Activated CD8-positive, alpha-beta memory T cell treated with anti-CD3 and anti-CD28 coated beads, Interleukin-2, amount 50 U/mL, for 1 hour (primary cell): ENCODE measurements at regions not wholly inside any gene's neighbourhood (a gene's known extent, or its start where the extent isn't known, plus 50 kb on each side); places are given as distances from the start of the nearest gene placed in this dataset.

Experiments
- DNase-seq: peaks from one replicate; pipeline ENCODE4 v3.0.0-alpha.2; 2020; ENCODE audit errors: extremely low read depth

DNA sequence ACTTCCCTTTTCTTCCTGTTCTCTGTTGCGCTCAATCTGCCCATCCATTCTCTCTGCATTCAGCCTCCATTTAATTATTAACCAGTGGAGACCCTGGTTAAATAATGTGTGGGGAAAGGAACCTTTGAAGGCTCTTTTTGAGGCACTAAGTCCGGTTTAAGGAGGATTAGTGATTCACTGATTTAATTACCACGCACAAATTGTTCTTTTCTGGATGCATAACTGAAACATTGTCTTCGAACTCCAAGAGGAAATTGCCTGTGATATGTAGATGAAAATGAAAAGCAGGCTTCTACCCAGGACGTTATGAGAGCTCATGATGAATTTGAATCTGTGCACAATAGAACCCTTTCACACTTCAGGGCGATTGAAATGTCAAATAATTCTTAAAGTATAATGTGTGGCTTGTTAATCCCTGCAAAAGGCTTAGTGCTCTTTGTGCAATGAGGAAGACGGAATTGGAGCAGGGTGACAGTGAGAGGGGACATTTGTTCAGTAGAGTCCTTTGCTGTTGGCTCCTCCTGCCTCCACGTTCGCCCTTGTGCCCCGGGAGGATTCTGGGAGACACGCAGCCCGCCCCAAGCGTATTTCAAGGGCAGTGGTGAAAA lies 51.1 kb upstream of the ZNF236 start:
- DNase-seq: no peak

- no peak for DNase-seq
Measured at GRCh38 chr18:76767954-76768353, 54.4 kb upstream of the ZNF236 start.

DNA sequence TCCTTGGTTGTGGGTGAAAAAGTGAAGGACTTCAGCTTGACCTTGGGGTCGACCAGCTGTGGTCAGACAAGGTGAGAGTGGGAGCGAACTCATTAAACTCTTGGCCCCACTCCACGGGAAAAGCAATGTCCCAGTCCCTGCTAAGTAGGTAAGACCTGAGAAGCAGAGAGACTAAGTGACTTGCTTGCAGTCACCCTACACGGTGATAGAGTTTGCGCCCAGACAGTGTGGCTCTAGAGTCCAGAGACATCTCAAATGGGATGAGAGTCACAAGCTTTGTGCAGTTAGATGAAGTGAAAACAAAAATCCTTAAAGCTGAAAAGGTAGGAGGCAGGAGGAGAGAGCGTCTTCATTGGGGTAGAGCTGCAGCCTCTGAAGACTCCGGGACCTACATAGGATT lies 55.9 kb upstream of the ZNF236 start:
- DNase-seq: no peak

DNA sequence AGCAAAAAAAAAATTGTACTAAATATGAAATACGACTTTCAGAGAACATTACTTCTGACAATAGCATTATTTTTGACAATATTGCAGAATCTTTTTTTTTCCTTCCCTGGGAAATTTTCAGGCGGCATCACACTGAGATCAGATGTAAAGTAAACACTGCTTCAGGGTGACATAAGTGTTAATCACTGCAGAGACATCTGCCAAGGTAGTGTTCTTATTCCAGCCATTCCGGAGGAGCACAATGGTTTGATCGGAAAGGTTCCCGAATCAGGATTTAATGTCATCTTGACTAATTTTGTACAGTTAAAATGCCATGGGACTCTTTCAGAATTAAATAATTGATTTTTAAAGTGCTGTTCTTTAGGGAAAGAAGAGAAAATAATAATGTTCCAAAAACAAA lies 56.7 kb upstream of the ZNF236 start:
- no peak for DNase-seq

DNA sequence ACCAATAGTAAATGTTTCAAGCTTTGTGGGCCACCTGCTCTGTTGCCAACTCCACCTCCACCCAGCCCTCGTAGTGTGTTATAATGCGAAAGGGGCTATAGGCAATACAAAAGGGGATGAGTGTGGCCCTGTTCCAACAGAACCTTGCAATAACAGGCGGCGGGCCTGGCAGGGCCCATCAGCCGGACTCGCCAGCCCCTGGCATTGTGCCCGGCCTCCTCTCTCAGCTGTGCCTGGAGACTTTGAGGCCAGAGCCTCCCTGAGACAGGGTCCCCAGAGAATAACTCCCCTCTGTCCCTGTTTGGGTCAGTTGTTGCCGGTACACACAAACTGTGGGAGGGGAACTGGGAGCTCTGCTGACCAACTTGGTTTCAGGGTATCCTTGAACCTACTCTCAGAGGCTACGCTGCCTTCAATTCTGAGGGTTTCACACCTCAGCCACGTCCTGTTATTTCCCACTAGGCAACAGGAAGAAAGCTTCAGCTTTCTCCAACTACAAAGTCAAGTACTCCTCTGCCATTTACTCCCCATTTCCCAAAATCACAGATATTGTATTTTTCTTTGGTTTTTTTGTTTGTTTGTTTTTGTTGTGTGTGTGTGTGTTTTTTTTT lies 58.0 kb upstream of the ZNF236 start:
- DNase-seq: no peak

DNA sequence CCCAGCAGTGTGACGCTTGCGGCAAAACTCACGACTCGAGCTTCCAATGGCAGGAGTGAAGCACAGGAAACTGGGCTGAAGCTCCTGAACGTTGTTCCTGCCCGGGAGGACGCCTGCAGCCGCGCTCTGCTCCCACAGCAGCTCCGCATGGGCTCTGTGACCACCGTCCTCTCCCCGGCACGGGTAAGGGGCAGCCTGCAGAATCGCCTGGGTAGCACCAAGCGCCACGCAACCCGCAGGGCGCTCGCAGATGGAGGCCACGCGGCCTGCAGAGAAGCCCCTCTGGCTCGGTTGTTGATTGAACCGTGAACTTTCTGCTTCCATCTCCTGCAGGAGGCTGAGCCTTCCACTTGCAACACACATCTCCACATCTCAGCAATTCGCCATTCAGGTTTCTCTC lies 63.3 kb upstream of the ZNF236 start:
- no peak for DNase-seq

DNA sequence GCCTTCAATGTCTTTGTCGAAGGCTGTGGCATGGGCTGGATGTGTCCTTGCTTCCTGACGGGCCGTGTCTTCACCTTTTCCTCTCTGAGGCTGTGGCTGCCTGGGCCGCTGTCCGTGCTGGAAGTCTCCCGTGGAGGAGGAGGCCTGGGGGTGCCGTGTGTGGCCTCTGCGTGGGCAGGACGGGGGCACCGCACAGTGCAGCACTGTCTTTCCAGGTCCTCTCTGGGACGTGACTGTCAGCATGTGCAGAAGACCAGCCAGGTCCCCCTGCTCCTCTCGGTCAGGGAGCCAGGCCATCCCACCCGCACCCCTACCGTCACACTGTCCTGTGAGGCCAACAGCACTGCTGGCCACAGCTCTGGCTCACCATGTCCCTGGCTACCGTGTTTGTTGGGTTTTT lies 64.4 kb upstream of the ZNF236 start:
- no peak for DNase-seq

DNA sequence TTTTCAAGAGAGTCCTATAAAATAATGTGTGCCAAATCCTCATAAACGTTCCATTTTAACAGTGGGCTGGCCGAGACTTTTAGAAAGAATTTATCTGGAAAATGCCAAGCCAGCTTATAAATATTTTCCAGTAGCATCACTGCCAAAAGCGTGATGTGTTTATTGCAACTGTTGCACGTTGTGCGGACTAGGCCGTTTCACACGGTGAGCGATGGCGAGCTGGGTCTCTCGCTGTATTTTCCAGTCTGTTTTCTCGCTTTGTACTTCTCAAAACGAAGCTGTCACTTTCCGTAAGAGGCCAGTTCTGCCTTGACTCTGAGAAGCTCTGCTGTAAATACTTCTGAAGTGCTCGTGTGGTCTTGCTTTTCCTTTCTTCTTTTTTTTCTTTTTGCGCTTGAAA lies 65.0 kb upstream of the ZNF236 start:
- no peak for DNase-seq

DNA sequence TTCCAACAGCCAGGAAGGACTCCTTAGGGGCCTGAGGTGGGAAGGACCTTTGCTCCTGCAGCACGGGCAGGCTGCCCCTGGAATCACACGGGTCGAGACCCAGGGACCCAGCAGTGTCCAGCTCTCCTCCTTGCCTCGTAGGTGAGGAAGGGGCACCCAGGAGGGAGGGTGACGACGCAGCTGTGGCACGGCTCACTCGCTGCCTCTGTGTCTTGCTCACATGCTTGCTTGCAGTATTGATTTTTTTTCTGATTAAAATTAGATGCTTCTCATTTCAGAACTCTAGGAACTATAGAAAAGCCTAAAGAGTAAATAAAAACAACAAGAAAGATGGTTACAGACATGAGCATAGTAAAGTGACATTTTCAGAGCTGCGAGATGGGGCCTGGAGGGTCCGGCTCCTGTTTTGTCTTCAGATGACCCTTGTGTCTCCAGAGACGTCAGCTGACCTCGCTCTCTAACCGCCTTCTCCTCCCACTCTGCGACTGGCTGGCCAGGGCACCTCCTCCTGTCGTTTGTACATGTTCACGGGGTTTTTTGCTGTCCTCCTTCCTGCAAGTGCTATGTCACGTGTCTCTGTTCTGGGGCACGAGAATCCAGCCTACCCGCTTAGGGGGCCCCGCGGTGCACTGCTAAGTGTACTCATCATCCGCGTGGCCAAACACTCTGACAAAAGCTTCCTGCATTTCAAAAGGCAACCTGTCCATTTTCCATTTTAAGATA lies 65.7 kb upstream of the ZNF236 start:
- no peak for DNase-seq

DNA sequence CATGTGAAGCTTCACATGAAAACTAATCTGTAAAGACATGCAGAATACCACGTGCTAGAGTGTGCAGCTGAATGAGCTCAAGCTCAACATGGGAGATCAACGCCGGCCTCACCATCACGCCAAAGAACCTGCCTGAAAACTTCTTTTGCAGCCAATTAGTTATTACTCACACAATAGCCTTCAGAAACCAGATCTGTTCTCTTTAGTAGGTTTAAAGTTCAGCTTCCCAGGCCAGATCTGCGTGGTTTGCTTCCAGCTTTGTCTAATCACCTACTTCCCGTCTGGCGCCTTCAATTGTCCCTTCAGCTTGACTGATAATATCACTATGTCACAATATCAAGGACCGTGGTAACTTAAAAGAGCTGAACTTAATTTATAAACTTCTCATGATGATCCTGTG lies 68.0 kb upstream of the ZNF236 start:
- no peak for DNase-seq

DNA sequence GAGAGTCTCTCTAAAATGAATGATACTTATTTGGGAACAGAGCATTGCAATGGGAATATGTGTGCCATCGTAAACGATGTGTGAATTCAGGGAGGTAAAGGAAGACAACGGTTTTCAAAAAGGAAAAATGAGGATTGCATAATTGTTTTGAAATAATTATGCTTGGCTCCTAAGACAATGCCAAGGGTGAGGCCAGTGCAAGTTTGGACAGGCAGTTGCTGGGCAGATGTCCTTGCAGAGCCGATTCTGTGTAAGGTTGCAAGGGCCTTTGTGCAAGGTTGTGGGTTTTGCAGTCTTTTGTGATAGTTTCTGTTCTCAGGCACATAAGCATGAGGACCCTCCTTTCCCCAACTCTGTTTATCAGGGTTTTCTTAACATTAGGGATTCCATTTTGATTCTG lies 70.0 kb upstream of the ZNF236 start:
- no peak for DNase-seq

- no peak for DNase-seq
Measured at GRCh38 chr18:76750917-76751890, 71.2 kb upstream of the ZNF236 start.

DNA sequence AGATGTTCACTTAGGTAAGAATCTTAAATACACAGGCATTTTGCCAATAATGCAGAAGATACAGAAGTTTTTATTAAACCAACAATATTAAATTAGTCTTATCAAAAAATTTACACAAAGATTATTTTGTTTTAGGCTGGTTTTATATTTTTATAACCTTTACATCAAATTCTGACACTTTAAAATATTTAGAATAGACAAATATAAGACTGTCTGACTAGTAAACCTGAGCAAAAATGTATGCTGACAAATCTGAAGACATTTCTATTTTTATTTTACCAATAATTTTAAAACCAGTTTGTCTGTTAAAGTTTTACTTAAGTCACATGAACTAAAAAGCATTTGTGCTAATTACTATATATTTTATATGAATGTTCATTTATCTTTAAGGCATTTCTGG lies 72.1 kb upstream of the ZNF236 start:
- DNase-seq: no peak

GRCh38 chr18:76747676-76748075 lies 74.7 kb upstream of the ZNF236 start:
- DNase-seq: no peak

GRCh38 chr18:76741346-76741745 lies 81.0 kb upstream of the ZNF236 start:
- DNase-seq: no peak

- DNase-seq: no peak
Measured at GRCh38 chr18:76736309-76736708, 86.0 kb upstream of the ZNF236 start.

- no peak for DNase-seq
Measured at GRCh38 chr18:76730901-76731300, 91.5 kb upstream of the ZNF236 start.

- DNase-seq: no peak
Measured at GRCh38 chr18:76727589-76727988, 94.8 kb upstream of the ZNF236 start.

GRCh38 chr18:76725445-76725844 lies 96.9 kb upstream of the ZNF236 start:
- DNase-seq: no peak

- no peak for DNase-seq
Measured at GRCh38 chr18:76722224-76723061, 99.9 kb upstream of the ZNF236 start.
